CD1c-positive myeloid dendritic cell (primary cell): ENCODE measurements at regions not wholly inside any gene's neighbourhood (a gene's known extent, or its start where the extent isn't known, plus 50 kb on each side); places are given as distances from the start of the nearest gene placed in this dataset.

Experiments used
- DNase-seq: peaks from one replicate; pipeline ENCODE4 v3.0.0-alpha.2; 2016; ENCODE audit errors: extremely low spot score

DNA sequence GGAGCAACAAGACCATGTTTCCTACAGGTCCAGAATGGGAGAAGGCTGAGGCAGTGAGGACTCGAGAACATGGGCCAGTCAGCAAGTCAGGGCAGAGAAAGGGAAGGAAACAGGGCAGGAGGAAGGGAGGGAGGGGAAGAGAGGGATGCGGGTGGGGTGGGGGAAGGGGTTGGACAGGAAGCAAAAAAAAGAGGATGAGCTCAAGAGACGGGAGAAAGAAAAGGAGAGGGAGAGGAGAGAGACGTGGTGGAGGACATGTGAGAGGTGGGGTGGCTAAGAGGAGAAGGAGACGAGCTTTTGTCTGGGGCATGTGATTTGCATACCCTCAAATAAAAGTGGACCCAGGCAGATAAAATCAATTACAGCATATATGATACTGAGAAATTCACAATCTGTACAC lies 389.5 kb upstream of the B3GAT1 start:
- no peak for DNase-seq

DNA sequence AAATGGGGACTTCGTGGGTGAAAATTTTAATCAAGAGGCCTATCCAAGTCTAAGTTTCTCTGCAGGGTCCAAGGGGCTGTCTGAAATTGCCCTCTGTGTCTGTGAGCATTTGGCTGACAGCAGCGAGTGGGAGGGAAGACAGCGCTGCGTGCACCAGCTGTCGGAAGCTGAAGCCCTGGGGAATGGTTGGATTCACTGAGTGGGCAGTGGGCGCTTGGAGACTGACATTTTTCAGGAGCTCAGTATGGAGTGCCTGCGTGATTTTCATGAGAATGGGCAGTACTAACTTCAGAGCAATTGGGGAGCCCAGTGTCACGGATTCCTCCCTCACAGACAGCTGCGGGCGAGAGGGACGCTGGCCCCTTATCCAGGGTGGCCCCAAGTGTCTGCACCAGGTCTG lies 388.8 kb upstream of the B3GAT1 start:
- DNase-seq: no peak

DNA sequence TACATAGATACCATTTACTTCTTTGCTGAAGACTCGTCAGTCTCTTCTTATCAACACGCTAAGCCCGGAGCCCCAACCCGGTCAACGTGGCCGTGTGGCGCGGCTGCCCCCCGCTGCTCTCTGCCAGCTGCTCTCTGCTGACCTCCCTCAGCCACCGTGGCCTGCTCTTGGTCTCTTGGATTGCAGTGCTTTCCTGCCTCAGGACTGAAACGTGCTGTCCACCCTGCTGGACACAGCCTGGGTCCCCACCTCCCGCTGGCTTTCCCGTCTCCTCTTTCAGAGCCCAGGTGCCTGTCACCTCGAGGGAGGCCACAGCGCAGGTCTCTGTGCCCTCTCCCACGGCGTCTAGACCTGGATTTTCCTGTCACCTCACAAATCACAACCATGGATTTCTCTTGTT lies 388.1 kb upstream of the B3GAT1 start:
- no peak for DNase-seq

DNA sequence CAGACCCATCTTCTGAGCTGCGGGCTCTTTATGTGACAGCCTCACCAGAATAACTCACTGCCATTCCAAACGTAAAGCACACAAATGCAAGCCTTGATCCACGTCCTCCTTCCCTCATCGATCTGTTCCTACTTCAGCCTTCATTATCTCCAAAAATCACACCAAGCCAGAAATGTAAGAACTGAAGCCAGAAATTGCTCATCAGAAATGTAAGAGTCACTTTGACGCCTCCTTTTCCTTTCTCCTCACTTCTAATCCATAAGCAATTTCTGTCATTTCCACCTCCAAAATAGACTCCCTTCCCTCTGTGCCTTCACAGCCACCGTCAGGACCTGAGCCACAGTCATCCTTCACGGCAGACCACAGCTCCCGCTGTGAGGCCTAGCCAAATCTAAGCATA lies 387.3 kb upstream of the B3GAT1 start:
- DNase-seq: no peak

DNA sequence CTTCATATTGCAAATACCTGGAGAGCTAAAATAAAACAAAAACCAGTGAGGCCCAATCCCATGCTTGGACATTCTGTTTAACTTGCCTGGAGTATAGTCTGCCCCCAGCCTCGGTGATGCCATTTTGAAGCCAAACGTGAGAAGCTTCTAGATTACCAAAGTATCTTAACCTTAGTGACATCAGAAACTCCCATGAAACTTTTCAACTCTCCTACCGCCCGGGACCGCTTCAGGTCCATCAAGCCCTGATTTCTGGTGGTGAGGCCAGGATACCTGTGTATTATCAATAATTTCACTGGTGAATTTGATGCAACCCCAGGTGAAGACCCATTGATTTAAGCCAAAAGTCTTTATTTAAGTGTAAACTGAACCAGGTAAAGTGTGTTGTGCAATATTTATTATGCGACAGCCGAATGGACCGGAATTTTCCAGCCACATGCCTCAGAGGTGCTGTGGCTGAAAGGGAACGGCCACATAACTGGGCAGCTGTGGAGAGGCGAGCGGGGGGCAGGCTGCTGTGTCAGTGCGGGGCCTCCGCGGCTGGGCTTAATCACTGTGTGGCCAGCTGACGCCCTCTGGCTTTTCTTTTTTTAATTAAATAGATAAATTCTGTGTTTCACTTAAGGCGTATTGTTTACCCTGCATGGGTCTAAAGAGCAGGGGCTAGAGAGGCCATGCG lies 385.5 kb upstream of the B3GAT1 start:
- no peak for DNase-seq

DNA sequence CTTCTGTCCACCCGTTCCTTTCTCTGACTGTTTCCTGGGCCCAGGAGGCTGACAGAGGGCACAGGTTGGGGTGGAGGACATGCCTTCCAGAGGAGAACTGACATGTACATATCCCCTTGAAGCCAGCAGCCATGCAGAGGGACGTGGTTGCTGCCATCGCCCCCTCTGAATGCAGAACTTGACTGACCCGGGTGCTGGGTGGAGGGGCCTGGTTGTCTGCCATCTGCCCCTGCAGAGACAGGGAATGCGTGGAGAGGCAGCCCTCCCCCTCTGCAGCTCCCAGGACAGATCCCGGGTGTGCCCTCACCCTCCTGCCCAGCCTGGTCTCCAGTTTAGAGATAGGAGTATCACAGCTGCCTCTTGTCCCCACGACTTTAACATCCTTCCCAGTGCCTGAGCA lies 383.0 kb upstream of the B3GAT1 start:
- no peak for DNase-seq

DNA sequence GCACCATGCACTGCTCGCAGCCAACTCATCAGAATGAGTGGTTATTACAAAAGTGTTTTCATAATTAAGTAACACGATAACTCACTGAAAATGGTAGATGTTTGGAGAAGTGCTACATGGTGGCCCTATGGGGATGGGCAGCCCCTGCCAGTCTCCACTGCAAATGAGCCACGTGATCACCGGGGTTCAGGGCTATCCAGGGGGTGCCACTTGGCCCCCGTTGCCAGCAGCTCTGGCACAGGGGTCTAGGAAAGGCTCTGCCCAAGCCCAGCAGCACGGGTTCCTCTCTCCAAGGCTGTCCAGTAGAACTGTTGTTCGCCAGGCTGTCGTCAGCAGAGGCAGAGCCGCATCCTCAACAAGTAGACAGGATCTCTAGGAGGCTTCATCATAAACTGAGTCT lies 382.1 kb upstream of the B3GAT1 start:
- no peak for DNase-seq

DNA sequence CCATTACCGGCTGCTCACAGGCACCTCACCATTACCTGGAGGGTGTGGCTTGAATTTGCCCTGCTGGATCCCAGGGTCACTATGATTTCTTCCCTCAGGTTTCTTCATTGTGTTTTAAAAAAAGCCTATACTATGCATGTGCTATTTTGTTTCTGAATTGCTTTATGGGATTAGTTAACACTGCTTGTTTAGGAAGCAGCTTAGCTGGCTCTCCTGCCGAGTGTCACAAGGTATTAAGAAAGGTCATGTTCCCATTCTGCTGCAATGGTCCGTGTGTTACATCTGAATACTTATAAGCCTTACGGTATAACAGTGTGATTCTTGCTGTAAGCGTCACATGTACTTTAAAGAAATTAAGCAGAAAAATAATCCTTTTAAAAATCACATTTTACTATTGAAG lies 380.6 kb upstream of the B3GAT1 start:
- DNase-seq: no peak

DNA sequence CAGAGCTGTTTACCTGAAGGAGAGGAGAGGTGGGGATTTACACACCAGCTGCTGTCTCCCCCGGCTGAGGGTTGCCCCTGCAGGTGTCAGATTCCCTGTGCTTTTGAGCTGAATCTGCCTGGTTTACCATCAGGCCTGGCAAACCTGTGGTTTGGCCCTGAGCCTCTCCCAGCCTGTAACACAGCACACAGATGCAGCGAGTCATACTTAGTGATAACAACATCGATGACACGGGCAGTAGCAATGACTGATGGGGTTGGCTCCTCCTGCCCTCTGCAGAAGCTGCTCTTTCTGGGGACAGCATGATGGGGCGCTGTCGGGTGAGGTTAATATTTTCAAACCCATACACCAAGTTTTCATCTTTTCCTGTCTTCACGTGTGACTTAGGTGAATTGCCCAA lies 380.0 kb upstream of the B3GAT1 start:
- DNase-seq: no peak

DNA sequence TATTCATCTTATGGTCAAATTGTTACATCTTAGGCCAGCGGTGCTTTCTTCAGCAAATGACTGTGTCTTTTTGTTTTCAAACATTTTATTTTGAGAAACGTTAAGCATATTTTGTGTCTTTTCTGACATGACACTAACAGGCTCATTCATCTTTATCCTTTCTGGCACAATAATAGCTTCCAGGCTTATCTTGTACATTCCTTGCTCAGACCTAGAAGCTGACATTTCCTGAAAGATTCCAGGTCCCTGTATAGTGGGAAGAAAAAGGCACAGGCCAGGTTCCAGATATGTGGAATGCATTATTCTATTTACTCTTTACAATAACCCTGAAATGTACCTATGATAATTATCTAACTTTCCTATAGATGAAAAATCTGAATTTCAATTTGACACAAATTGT lies 379.1 kb upstream of the B3GAT1 start:
- DNase-seq: no peak

DNA sequence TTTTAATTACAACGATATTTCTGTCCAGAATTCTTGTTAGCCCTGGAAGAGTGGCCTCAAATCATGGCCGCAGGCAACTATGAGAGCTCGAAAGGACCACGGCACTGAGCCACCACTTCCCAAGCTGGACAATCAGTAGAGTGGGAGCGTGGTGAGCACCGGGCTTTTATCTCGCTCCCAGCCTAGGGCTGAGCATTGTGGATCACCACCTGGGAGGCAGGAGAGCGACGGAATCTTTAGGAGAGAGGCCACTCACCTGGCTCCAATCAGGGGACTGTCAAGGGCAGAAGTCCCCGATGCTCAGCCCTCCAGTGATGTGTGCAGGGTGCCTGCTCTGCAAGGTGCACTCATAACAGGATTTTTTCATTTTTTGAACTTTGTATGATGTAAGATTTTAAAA lies 377.1 kb upstream of the B3GAT1 start:
- no peak for DNase-seq

DNA sequence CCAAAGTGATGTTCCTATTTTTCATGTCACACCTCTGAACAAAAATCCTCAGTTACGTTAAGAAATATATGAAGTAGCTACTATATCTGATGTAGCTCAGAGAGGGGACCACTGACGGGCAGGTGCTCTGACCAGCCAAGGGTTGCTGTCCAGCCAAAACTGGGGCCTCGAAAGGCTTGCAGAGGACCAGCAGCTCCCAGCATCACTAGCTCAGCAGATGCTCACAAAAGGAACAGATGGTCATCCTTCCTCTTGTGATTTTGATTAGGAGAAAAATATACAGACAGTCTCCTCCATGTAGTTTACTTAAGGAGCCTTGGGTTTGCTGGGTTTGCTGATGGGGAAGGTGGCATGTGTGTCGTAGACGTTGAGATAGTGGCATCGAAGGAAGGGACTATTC lies 374.6 kb upstream of the B3GAT1 start:
- DNase-seq: no peak

DNA sequence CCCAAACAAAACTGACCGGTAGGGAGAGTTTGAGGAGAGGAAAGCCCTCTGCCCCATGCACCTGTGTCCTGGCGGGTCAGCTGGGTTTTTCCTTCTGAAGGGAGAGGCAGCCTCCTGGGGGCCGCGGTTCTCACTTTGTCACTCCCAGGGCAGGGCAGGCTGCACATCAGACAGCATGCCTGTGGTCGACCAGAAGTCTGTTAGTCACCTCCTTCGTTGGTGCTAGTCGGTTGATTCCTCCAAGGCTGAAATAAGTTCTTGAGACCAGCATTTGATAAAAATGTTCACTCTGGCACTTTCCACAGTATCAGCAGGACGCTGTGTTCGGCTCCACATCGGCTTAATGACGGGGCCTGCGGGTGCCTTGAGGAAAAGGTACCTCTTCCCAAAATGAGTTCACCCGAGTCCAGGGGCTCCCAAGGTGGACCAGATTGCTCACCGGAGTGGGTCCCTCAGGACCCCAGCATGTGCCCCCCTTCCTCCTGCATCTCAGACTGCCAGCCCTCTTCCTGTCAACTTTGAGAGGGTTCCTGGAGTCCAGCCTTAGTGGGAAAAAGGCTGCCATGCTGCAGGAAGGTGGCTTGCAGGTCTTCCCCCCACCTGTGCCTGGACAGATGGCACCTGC lies 373.7 kb upstream of the B3GAT1 start:
- no peak for DNase-seq

DNA sequence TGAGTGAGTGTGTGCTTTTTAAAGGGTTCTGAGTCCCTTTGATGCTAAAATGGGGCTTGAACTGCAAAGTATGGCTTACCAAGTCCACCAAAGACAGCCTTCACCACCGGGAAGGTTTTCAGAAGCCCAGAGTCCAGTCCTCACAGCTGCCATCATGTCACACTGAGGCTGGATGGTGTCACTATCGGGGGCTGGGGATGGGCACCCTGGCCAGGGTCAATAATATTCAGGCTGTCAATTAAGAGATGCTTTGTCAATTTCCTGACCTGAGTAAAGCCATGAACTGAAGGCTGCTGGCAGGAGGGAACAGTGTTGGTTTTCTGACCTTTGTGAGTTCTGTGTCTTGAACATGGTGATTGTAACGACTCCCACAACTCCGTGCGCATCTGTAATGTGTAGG lies 373.0 kb upstream of the B3GAT1 start:
- DNase-seq: no peak

DNA sequence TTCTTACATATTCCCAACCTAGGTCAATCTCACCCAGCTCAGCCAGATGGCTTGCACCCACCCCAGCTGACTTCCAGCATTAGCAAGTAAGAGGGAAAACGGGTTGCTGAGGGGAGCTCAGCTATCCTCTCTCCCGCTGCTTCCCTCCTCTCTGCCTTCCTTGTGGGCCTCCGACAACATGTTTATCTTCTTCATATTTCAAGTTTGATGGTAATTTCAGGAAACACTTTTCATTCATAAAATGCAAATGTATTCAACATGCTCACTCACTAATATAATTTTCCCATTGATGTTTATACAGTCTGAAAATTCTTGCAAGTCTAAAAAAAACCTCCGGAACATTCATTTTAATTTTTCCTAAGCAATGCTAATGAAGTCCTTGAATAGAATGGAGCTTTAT lies 372.5 kb upstream of the B3GAT1 start:
- DNase-seq: no peak

DNA sequence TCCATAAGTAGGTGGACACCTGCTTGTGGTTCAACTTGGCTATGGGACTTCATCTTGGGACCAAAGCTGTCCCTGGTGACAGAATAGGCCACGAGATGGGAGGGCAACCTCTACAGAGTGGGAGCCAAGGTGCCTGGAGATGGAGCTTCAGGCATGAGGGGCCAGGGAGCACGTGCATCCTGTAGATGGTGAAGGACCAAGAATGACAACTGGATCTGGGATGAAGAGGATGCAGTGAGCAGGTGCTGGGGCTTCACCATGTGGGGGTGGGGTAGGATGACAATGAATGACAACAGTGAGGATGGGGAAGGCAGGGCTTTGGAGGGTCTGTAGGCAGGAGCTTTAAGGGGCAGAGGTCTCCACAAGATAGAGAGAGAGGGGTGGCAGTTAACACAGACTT lies 372.0 kb upstream of the B3GAT1 start:
- DNase-seq: no peak

DNA sequence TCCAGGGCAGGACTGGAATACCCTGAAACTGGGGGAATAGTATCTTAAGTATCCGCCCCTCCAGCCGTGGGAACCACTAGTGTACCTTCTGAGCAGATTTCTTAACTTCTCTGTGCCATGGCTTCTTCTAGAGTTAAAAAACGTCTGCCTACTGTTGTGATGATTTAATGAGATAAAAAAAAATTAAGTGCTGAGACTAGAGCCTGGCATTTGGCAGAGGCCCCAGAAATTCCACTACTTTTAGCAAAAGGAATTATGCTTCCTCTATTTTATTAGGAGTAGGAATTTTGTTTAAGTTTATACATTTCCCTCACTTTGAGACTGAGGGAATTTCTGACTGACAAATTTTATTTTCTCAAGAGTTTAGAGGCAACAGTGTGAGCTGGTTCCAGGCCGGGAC lies 371.2 kb upstream of the B3GAT1 start:
- no peak for DNase-seq

DNA sequence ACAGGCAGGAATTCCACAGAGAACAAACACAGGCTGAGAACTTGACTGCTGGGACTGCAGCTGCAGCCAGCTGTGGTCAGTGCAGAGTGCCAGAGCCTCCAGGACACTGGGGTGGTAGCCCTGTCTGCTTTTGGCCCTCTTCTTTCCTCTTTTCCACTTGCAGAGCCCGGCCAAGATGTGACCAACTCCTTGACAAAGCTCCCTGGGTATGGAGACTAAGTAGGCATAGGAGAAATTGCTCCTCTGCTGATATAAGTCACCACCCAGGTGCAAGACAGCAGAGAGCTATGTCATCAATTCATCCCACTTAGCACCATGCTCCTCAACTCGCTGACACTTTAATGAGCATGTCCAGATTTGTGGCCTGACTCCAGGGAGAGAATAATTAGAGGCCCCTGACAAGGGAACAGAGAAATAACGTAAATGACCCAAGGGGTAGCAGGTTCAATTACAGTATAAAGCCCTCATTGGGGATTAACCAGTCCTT lies 369.4 kb upstream of the B3GAT1 start:
- DNase-seq: no peak

DNA sequence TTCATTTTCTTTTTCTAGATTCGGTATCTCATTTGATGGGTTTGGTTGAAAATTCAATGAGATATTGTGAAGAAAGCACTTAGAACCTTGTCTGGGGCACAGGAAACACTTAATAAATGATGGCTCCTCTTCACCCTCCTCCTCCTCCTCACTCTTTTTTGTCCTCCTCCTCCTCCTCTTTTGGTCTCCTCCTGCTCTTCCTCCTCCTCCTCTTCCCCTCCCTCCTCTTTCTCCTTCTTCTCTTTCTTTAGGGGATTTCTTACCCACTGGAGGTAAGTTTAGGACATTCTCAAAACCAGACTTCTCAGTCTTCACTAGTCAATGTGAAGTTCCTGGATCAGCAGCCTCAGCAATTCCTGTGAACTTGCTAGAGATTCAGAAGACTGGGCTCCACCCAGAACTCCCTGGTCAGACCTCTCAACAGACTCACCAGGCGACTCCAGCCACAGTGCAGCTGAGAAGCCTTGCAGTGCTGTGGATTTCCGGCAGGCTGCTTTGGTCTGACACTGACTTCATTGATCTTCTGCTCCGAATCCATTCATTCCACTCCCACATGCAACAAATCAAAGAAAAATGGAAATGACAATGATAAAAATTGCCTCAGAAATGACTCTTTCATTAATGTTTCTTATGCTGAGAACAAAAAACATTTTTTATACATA lies 368.6 kb upstream of the B3GAT1 start:
- no peak for DNase-seq

DNA sequence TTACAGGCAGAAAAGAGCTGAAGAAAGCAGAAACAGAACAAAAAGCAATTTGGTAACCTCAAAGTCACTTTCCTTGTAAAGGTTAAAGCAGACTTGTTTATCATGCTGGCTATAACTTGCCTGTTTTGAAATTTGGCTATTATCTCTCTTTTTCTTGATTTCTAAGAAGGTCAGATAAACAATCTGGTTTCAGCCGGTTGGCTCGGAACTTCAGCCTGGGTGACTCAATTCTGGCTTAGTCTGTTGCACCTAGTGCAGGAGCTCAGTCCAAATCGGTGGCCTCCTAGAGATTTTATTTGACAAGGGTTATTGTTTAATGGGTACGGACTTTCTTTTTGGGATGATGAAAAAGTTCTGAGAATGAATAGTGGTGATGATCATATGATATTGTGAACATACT lies 367.1 kb upstream of the B3GAT1 start:
- no peak for DNase-seq

DNA sequence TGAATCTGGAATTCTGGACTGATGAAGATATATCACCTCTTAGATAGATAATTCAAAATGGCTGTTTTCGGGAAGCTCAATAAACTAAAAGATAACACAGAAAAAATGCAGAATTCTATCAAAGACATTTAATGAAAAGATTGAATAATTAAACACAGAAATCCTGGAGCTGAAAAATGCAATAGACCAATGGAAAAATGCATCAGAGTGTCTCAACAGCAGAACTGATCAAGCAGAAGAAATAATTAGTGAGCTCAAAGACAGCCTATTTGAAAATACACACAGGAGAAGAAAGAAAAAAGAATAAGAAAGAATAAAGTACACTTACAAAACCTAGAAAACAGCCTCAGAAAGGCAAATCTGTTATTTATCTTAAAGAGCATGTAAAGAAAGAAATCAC lies 356.4 kb upstream of the B3GAT1 start:
- DNase-seq: no peak

DNA sequence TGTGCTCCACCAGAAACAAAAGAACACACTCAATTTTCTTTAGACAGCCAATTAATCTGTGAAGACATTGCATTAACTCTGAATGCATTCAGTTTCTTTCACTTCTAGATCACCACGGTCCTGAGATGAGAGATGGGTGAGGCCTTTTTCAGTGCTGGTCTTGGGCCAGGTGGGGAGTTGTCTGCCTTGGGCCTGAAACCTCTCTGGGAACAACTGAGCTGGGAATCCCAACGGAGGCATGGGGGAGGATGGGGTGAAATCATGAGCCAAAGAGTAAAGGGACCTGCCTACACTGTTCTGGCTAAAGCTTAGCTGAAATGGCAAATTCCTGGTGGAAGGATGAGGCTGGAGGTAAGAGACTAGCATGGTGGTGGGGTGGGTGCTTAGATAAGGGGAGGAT lies 353.5 kb upstream of the B3GAT1 start:
- no peak for DNase-seq

DNA sequence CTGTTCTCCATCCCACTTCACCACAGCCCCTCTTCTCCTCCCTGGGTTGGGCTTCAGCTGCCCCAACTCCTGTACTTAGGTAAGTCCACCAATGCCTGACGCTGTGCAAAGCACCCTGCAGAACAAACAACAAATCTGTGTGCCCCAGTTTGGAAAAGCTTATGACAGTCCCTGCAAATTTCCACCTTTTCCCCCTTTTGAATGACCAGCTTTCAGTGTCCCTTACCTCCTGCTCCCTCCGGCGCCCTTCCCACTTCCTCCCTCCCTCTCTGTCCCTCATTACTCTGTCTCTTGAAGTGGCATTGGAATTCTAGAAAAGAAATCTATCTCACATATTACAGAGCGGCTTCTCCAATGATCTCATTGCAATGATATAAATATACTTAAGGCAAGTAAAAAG lies 352.9 kb upstream of the B3GAT1 start:
- no peak for DNase-seq
